ENCODE measurements at regions not wholly inside any gene's neighbourhood (a gene's known extent, or its start where the extent isn't known, plus 50 kb on each side); places are given as distances from the start of the nearest gene placed in this dataset.

DNA sequence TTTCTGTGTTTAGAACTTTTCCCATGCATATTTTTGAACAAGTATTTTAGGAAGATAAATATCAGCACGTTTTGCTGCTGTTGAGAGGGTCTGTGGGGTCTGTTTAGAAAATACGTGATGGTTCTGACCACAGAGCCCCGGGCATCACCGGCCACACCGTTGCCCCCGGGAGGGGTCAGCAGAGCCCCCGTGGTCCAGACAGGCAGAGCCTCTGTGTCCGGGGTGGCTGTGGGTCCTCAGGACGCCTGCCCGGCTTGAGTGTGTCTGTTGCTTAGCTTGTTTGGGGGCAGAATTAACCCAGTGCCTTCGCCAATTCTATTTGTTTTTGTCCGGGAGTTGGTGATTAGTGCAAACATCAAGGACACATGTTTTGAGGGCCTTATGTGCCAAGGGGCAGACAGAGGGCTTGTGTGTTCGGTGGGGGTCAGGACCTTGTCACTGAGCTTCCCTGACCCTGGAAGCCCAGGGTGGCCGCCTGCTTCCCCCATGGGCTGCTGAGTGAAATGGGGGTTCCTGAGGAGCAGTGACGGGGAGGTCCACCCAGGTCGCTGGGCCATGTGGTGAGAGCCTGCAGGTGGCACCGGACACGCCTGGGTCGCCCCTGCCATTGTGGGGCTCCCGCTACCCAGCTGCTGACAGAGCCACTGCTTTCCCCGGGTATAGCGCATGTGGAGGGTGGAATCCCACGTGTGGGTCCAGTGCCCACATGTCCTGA, 122.2 kb downstream of the SIK1 start:
- no peak for TF ChIP-seq POLR2A (IDR thresholded peaks at IDR 0.05; ENCODE audit: low read depth, low read length)
- no peak for TF ChIP-seq POLR2AphosphoS5 (IDR thresholded peaks at IDR 0.05; ENCODE audit: low read depth, low read length)

Measured in GM12892 (cell line).